Endothelial cell of umbilical vein (primary cell): ENCODE measurements at regions not wholly inside any gene's neighbourhood (a gene's known extent, or its start where the extent isn't known, plus 50 kb on each side); places are given as distances from the start of the nearest gene placed in this dataset.

ENCODE experiments used
- BruUV-seq: library from RNA; stranded (reverse); fragments of 400-500 nt; replicated peaks from 2 replicates; lab custom pipeline; 2021; lab: Mats Ljungman, UMichigan
- CTCF ChIA-PET: fragments of 300-600, 350-600 bp; sonication (Branson Sonifier 250); formaldehyde crosslinking; loops from one replicate; lab custom pipeline; 2021; ENCODE audit warnings: antibody characterized with exemption, inconsistent platforms; lab: Charles Lee
- POLR2A ChIA-PET: fragments of 300-600, 350-600 bp; sonication (Branson Sonifier 250); formaldehyde crosslinking; loops from one replicate; lab custom pipeline; 2021; ENCODE audit warnings: antibody characterized with exemption, inconsistent platforms; lab: Charles Lee
- DNase-seq: peaks from one replicate; pipeline ENCODE4 v3.0.0-alpha.2; 2011; ENCODE audit warnings: low read depth, low spot score
- FAIRE-seq: peaks from 2 replicates; lab custom pipeline; 2011; peaks lifted over from hg19 to GRCh38; lab: Jason Lieb, UNC
- H2AFZ ChIP-seq: 2 replicates; pipeline ENCODE4 v1.6.0; 2012; ENCODE audit warnings: low read depth, low read length, control low read depth, inconsistent platforms
- H3K27ac ChIP-seq: 2 replicates; pipeline ENCODE4 v1.5.1; 2011; ENCODE audit warnings: low read depth, mild to moderate bottlenecking, control low read depth, low read length, moderate library complexity; ENCODE audit not compliant: insufficient read depth
- H3K27me3 ChIP-seq, 2 experiments: 2 replicates each; pipeline versions ENCODE4 v1.6.0 to v1.6.1; 2011; ENCODE audit warnings: low read length in 2 of 2, mixed read lengths in 1 of 2; ENCODE audit not compliant: control insufficient read depth in 2 of 2, insufficient read depth in 2 of 2
- H3K36me3 ChIP-seq, 2 experiments: 2 replicates in 1 of 2; 3 replicates in 1 of 2; pipeline ENCODE4 v1.5.1; 2011; ENCODE audit warnings: low read length in 2 of 2, mild to moderate bottlenecking in 1 of 2, moderate library complexity in 1 of 2; ENCODE audit not compliant: control insufficient read depth in 2 of 2, insufficient read depth in 2 of 2; ENCODE audit errors: extremely low read depth in 1 of 2
- H3K4me1 ChIP-seq: 3 replicates; pipeline ENCODE4 v1.5.1; 2011; ENCODE audit warnings: mild to moderate bottlenecking, low read length; ENCODE audit not compliant: control insufficient read depth, insufficient read depth; ENCODE audit errors: extremely low read depth
- H3K4me2 ChIP-seq: 2 replicates; pipeline ENCODE4 v1.6.1; 2011; ENCODE audit warnings: low read length, control low read depth, mixed read lengths; ENCODE audit not compliant: insufficient read depth
- H3K4me3 ChIP-seq, 3 experiments: fragments of 200-600 bp in 1 of 3; sonication (generic), shearing (Covaris generic) in 1 of 3; replicated peaks in 1 of 3; 2 replicates each; pipeline ENCODE4 v1.5.1; 2011 to 2016; ENCODE audit warnings: control low read depth in 3 of 3, low read length in 3 of 3, mild to moderate bottlenecking in 2 of 3, inconsistent platforms in 1 of 3, low read depth in 1 of 3, moderate library complexity in 1 of 3; ENCODE audit not compliant: insufficient read depth in 1 of 3
- H3K79me2 ChIP-seq: 2 replicates; pipeline ENCODE4 v1.6.0; 2012; ENCODE audit warnings: low read length, inconsistent platforms; ENCODE audit not compliant: control insufficient read depth, insufficient read depth
- H3K9ac ChIP-seq: replicated peaks from 2 replicates; pipeline ENCODE3; 2011; ENCODE audit warnings: low read length, control low read depth; ENCODE audit not compliant: insufficient read depth; ENCODE audit errors: extremely low read depth
- H3K9me1 ChIP-seq: replicated peaks from 3 replicates; pipeline ENCODE4 v1.6.0; 2011; ENCODE audit warnings: mild to moderate bottlenecking, low read length; ENCODE audit not compliant: control insufficient read depth, insufficient read depth; ENCODE audit errors: extremely low read depth
- H3K9me3 ChIP-seq: replicated peaks from 2 replicates; pipeline ENCODE4 v1.5.1; 2012; ENCODE audit warnings: low read length, inconsistent platforms; ENCODE audit not compliant: control insufficient read depth, insufficient read depth
- H4K20me1 ChIP-seq: replicated peaks from 2 replicates; pipeline ENCODE3; 2011; ENCODE audit warnings: mild to moderate bottlenecking, low read length; ENCODE audit not compliant: control insufficient read depth, insufficient read depth; ENCODE audit errors: extremely low read depth
- EZH2 ChIP-seq: IDR thresholded peaks from 2 replicates; pipeline ENCODE4 v1.6.1; 2012; ENCODE audit warnings: borderline replicate concordance, low read depth, mild to moderate bottlenecking, moderate library complexity, low read length, inconsistent platforms; ENCODE audit not compliant: severe bottlenecking
- FOS ChIP-seq: IDR thresholded peaks from 2 replicates; pipeline ENCODE4 v1.6.1; 2011; ENCODE audit warnings: mild to moderate bottlenecking, low read length, moderate library complexity, borderline replicate concordance; ENCODE audit not compliant: insufficient read depth
- GATA2 ChIP-seq: IDR thresholded peaks from 2 replicates; pipeline ENCODE4 v1.7.0; 2011; ENCODE audit warnings: low read depth, mild to moderate bottlenecking, moderate library complexity, mixed read lengths, low read length; ENCODE audit not compliant: insufficient read length, insufficient read depth
- JUN ChIP-seq: IDR thresholded peaks from 2 replicates; pipeline ENCODE4 v1.6.1; 2011; ENCODE audit warnings: borderline replicate concordance, low read depth; ENCODE audit not compliant: insufficient read length, insufficient read depth
- MYC ChIP-seq: IDR thresholded peaks from one replicate; pipeline ENCODE4 v1.6.1; 2011; ENCODE audit warnings: mild to moderate bottlenecking, low read depth, low read length
- POLR2A ChIP-seq: IDR thresholded peaks from 2 replicates; pipeline ENCODE4 v1.6.1; 2012; ENCODE audit warnings: low read depth, mild to moderate bottlenecking, control low read depth, low read length
- POLR2AphosphoS5 ChIP-seq: IDR thresholded peaks from 2 replicates; pipeline ENCODE4 v1.6.1; 2012; ENCODE audit warnings: low read depth, mild to moderate bottlenecking, control low read depth, low read length, moderate library complexity; ENCODE audit not compliant: insufficient read depth
- dilution Hi-C: fragments of 300-500 bp; cut with MboI; formaldehyde crosslinking; loops from one replicate; pipeline ENCODE4 v1.15.0; 2019; ENCODE audit warnings: low sequenced_read_pairs; ENCODE audit not compliant: extremely low pct_ligation_motif_present
- intact Hi-C: fragments of 100-400 bp; cut with micrococcal nuclease; formaldehyde crosslinking; loops from one replicate; pipeline ENCODE4 v1.10.0; 2022
- TF ChIP-seq, protein P1 (sequence below), 2 donors: IDR thresholded peaks; 1 replicate in 1 of 2; 2 replicates in 1 of 2; pipeline ENCODE4 v1.5.1; 2011; ENCODE audit warnings: low read length in 2 of 2, mild to moderate bottlenecking in 2 of 2, moderate library complexity in 2 of 2, control low read depth in 1 of 2, inconsistent platforms in 1 of 2, low read depth in 1 of 2; ENCODE audit not compliant: insufficient read depth in 1 of 2; ENCODE audit errors: extremely low read depth in 1 of 2
- TF ChIP-seq, protein P2 (sequence below): IDR thresholded peaks from 2 replicates; pipeline ENCODE4 v1.6.1; 2011; ENCODE audit not compliant: insufficient read depth, insufficient read length

DNA sequence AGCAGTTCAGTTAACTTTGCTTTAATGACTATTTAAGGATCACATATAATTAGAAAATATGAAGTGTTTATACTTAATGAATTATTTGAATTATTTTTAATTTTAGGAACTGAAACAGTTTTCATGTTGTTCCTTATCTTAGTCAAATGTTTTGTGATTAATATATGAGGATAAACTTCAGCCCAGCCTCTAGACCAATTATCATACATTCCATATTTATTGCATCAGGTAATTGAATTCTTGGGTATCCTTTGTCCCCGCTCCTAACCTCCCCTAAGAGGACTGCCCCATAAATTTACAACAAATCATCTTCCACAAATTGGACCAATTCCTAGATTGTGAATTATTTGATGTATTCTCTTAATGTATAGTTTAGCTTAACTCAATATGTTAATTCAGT is 74.8 kb downstream of the ZNF622 start:
- dilution Hi-C loops, result no loop called here

DNA sequence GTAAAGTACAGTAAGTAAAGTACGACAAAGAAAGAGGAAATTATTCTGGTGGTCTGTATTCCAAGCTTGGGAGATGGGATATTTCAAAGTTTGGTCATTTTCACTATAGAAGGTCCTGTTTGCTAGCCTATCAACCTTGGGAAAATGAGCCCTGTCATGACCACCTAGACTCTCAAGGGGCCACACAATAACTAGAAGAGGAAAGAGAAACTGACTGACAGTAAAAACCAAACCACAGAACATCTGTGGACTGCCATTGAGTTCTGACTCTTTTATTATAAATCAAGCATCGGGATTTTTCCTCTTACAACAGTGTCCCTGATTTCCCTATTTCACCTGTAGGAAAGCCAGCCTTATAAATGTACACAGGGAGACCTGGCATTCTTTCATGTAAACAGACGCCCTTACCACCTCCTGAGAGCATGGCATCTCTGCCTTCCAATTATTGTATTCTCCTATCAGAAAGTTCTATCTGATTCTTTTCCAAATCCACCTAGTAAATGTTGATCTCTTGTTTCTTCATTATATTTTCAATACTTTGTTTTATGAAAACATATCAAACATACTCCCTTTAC is 80.0 kb downstream of the ZNF622 start:
- H3K27ac ChIP-seq, result no peak overlapping the region
- no peaks in the 10 kb centered on the region for H3K27me3 ChIP-seq
- H3K4me1 ChIP-seq, result no peaks in the 10 kb centered on the region
- H3K9me3 ChIP-seq, result no peaks in the 10 kb centered on the region
- ChIA-PET POLR2A (no interaction called here), CTCF (no interaction called here)
- no peak overlapping the region for H3K4me2 ChIP-seq
- no peaks in the 10 kb centered on the region for H3K9me1 ChIP-seq
- H4K20me1 ChIP-seq, result no peaks in the 10 kb centered on the region
- intact Hi-C loops (no loop called here), dilution Hi-C loops (no loop called here)
- H3K9ac ChIP-seq, result no peak overlapping the region
- BruUV-seq, result no TSS peak
- no peaks in the 10 kb centered on the region for H3K36me3 ChIP-seq
- FAIRE-seq (no peak), DNase-seq (no peak)
- no peaks in the 10 kb centered on the region for H3K79me2 ChIP-seq
- TF ChIP-seq POLR2AphosphoS5, result no peak
- TF ChIP-seq POLR2A, result no peak
- no peak for TF ChIP-seq FOS
- TF ChIP-seq, protein P1, sequence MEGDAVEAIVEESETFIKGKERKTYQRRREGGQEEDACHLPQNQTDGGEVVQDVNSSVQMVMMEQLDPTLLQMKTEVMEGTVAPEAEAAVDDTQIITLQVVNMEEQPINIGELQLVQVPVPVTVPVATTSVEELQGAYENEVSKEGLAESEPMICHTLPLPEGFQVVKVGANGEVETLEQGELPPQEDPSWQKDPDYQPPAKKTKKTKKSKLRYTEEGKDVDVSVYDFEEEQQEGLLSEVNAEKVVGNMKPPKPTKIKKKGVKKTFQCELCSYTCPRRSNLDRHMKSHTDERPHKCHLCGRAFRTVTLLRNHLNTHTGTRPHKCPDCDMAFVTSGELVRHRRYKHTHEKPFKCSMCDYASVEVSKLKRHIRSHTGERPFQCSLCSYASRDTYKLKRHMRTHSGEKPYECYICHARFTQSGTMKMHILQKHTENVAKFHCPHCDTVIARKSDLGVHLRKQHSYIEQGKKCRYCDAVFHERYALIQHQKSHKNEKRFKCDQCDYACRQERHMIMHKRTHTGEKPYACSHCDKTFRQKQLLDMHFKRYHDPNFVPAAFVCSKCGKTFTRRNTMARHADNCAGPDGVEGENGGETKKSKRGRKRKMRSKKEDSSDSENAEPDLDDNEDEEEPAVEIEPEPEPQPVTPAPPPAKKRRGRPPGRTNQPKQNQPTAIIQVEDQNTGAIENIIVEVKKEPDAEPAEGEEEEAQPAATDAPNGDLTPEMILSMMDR (IDR thresholded peaks at IDR 0.05; ENCODE audit: extremely low read depth in 1 of 2, insufficient read depth in 1 of 2, low read depth in 1 of 2, low read length in 2 of 2), result no peak
- no peak for TF ChIP-seq MYC
- TF ChIP-seq, protein P2, sequence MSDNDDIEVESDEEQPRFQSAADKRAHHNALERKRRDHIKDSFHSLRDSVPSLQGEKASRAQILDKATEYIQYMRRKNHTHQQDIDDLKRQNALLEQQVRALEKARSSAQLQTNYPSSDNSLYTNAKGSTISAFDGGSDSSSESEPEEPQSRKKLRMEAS, result no peak
- no peak for TF ChIP-seq EZH2
- no peak for TF ChIP-seq JUN
- TF ChIP-seq GATA2, result no peak
- H3K4me3 ChIP-seq, result no peak overlapping the region
- no peak overlapping the region for H2AFZ ChIP-seq

More for the DNA sequence above, 74.8 kb downstream of the ZNF622 start:
- H3K4me2 ChIP-seq, result no peak overlapping the region
- no peak overlapping the region for H2AFZ ChIP-seq
- H3K9ac ChIP-seq, result no peak overlapping the region
- H4K20me1 ChIP-seq, result no peaks in the 10 kb centered on the region
- ChIA-PET POLR2A (no interaction called here), CTCF (no interaction called here)
- no peaks in the 10 kb centered on the region for H3K79me2 ChIP-seq
- H3K4me3 ChIP-seq, result no peak overlapping the region
- intact Hi-C loops, result no loop called here
- H3K9me3 ChIP-seq, result no peaks in the 10 kb centered on the region
- H3K27me3 ChIP-seq, result no peaks in the 10 kb centered on the region
- no peaks in the 10 kb centered on the region for H3K4me1 ChIP-seq
- DNase-seq (no peak), FAIRE-seq (no peak)
- TF ChIP-seq JUN, result no peak
- no peak for TF ChIP-seq EZH2
- TF ChIP-seq, protein P2, result no peak
- no peaks in the 10 kb centered on the region for H3K36me3 ChIP-seq
- H3K9me1 ChIP-seq, result no peaks in the 10 kb centered on the region
- H3K27ac ChIP-seq, result no peak overlapping the region
- BruUV-seq, result no TSS peak
